GM18517 (cell line): ENCODE measurements at regions not wholly inside any gene's neighbourhood (a gene's known extent, or its start where the extent isn't known, plus 50 kb on each side); places are given as distances from the start of the nearest gene placed in this dataset.

Experiments
- ATAC-seq: cut with Tn5 transposase; IDR thresholded peaks from one replicate; pipeline ENCODE4 v1.9.1; 2021; ENCODE audit warnings: mild to moderate bottlenecking, moderate library complexity; ENCODE audit not compliant: unreplicated experiment

DNA sequence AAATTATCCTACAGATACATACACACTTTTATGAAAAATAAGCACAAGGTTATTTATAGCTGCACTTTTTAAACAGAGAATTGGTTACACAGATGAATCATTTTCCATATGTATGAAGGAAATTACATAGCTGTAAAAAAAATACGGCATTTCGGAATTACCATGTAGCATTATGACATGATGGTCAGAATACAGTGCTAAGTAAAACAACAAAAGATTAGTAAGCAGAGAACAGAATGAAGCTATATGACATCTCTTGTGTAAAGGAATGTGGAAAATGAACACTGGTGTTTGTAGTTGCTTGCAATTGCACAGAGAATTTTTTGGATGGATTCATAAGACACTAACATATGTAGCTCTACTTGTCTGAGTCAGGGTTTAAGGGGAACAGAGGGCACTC, 1222.0 kb upstream of the PRKX start:
- peak; percentile 32 for ATAC-seq

- no peak for ATAC-seq
Observed at GRCh38 chrX:4932790-4933189, 1219.3 kb upstream of the PRKX start.

- ATAC-seq = no peak
Observed at GRCh38 chrX:4930426-4930825, 1217.0 kb upstream of the PRKX start.

DNA sequence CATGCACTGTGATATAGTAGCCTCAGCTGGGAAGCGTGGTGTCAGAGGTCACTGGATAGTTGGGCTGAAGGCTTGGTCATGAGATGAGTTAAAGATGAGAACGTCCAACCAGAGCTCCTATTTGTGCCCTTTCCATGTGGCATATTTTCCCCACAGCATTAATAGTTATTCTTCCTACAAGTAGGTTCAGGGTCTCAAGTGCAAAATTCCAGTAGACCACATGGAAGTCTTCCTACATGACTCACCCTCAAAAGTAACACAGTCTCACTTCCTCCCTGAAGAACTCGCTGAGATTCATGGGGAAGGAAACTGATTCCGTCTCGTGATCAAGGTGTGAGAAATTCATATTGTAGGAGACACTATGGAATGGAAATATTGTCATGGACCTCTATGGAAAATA, 1212.5 kb upstream of the PRKX start:
- no peak for ATAC-seq

GRCh38 chrX:4909348-4909747, 1195.9 kb upstream of the PRKX start:
- ATAC-seq = peak; percentile 68

GRCh38 chrX:4905576-4905975, 1192.1 kb upstream of the PRKX start:
- no peak for ATAC-seq

GRCh38 chrX:4881277-4881676, 1167.8 kb upstream of the PRKX start:
- no peak for ATAC-seq

DNA sequence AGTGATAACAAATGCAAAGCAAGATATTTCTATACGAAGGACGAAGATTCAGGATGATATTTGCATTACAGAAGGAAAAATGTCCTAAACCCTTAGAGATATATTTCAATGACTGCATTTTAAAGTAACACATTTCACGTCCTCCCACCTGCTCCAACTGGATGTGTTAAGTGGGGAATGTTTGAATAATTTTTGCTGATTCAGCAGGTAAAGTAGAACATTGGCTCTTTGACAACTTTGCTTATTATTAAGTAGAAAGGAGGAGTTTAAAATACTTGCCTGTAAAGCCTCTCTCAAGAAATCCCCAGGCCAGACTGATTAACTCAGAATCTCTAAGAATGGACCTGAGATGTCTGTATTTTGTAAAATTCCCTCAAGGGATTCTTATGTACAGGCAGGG, 1165.2 kb upstream of the PRKX start:
- ATAC-seq = no peak

DNA sequence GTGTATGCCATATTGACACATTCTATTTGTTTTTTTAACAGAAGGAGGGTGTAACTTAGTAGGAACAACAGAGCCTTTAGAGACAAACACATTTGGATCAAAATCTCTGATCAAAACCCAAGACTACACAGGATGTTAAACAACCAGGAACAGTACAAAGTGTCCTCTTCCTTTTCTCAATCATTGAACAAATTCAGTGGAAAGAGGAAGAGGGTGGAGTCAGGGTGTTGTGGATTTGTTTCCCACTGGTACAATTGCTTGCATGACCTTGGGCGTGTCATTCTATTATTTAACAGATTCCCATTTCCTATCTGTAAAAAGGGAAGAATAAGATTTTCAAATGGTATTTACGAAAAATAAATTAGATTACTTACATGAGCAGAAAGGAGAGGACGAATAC, 1162.8 kb upstream of the PRKX start:
- ATAC-seq = no peak

- ATAC-seq = no peak
Observed at GRCh38 chrX:4851534-4851933, 1138.1 kb upstream of the PRKX start.

DNA sequence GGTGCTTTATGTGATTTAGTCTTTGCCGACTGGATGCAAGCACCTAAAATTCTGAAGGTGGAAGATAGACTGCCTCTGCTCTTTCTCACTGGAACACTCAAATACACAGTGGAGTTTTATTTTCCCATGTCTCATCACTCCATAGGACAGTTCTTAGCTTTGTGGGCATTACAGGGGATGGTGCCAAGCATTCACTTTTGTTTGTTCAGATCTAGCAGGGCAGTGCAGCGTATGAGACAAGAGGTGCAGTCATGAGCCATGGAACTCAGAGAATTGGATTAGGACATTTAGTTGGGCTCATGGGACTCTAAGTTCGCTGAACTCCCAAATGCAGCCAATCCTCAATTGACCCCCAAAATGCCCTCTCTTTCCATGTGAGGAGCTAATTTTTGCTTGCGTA, 1136.9 kb upstream of the PRKX start:
- ATAC-seq = no peak

DNA sequence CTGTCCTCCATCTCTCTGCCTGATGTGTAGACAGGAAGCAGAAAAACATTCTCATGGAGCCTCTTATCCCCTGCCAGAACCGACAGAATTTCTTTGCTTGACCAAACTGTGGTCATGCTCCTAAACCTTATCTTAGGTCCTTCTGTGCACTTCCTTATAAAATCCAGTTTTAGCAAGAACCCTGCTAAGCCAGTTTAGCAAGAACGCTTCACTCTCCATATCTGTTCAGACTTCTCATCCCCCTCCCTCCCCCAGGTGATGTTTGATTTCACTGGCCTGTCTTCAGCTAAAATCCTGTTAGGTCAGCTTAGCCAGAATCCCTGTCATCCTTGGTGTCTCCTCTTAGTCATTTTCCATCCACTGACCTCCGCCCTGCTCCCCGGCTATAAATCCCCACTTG, 1130.9 kb upstream of the PRKX start:
- ATAC-seq = no peak

DNA sequence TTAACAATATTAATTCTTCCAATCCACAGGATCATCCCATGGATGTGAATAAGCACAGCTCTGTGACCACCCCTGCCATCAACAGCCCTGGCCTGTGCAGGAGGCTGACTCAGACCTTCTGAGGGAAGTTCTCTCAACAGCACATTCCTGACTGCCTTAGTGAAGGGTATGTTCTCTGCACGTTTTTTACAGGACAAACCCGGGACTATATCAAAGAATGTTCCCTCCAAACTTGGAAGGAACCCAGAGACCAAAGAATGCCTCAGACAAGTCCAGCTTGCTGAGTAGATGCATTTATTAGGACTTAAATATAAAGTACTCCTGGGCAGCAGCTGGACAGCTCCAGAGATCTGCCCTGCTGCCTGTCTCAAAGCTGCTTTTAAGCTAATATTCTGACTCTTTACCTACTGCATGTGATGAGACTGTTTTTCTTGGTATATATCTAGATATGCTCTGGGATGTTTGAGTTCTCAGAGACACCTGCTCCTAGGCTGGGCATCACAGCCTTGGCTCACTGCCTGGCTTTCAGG, 1127.8 kb upstream of the PRKX start:
- no peak for ATAC-seq

DNA sequence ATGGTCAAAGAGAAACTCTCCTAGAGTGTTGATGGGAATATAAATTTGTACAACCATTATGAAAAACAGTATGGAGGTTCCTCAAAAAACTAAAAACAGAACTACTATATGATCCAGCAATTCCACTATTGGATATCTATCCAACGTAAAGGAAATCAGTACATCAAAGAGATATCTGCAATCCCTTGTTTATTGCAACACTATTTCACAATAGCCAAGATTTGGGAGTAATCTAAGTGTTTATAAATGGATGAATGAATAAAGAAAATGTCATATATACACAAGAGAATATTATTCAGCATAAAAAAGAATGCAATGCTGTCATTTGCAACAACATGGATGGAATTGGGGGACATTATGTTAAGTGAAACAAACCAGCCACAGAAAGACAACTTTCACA, 1118.1 kb upstream of the PRKX start:
- ATAC-seq = no peak

DNA sequence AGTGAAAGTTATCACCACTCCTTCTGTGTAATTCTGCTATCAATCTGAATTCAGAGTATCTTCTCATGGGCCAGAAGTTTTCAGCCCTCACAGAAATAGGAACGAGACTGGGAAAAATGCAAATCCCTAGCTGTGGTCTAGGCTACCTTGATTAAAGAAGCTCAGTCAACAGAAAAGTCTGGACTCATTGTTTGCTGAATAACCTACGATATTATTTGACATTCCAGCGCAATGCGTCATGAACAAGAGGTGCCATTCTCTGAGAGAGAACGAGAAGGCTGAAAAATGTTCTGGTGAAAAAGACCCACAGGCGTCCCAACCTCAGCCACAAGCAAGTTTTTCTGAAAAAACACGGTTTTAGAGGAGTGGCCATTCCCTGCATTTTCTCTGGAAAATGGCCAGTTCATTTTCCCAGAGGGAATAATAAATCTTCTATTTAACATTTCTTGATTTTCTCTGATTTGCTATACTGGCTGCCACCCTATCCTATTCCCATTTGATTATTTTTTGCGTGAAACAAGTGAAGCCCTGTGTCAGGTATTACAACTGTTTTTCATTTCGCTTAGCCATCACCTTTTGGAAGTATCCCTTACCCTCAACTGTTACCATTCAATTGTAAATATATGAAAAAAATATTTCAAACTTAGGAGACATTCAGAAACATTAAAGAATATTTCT, 1117.6 kb upstream of the PRKX start:
- no peak for ATAC-seq

- no peak for ATAC-seq
Observed at GRCh38 chrX:4825550-4825949, 1112.1 kb upstream of the PRKX start.

- ATAC-seq = no peak
Observed at GRCh38 chrX:4809571-4809970, 1096.1 kb upstream of the PRKX start.

GRCh38 chrX:4805502-4805901, 1092.1 kb upstream of the PRKX start:
- no peak for ATAC-seq

DNA sequence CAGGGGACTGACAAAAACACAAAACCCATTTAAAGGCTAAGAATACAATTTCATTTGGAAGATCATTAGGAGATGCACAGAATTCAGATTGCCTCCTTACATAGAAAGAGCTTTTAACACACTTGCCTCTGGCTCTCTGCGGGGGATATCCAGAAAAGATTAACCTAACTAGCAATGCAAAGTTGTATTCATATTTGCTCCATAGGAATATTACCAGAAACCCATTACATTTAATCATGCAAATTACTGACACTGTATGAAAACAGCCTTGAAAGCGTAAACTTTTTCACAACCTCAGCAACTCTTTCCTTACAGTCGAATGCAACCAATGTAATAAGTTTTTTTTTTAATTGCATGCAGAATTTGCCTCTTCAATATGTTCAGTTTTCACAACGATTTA, 1087.3 kb upstream of the PRKX start:
- no peak for ATAC-seq

GRCh38 chrX:4787971-4788370, 1074.5 kb upstream of the PRKX start:
- no peak for ATAC-seq

- ATAC-seq = no peak
Observed at GRCh38 chrX:4764888-4765287, 1051.4 kb upstream of the PRKX start.

- no peak for ATAC-seq
Observed at GRCh38 chrX:4762196-4762595, 1048.7 kb upstream of the PRKX start.
